Aorta (tissue), 5 donors: ENCODE measurements at regions not wholly inside any gene's neighbourhood (a gene's known extent, or its start where the extent isn't known, plus 50 kb on each side); places are given as distances from the start of the nearest gene placed in this dataset.

Experiments used
- ATAC-seq: fragments of 200-7000 bp; cut with Tn5 transposase; one replicate; pipeline ENCODE4 v1.9.1; 2022; ENCODE audit warnings: moderate library complexity; ENCODE audit not compliant: low FRiP score
- DNase-seq, 2 donors: peaks; one replicate each; pipeline ENCODE4 v3.0.0-alpha.2; 2020
- H3K27ac ChIP-seq, 2 donors: one replicate each; pipeline ENCODE4 v1.5.1; 2013; ENCODE audit warnings: low read length in 2 of 2, mild to moderate bottlenecking in 2 of 2, moderate library complexity in 2 of 2, control low read depth in 1 of 2, inconsistent platforms in 1 of 2, low read depth in 1 of 2
- H3K27me3 ChIP-seq, 2 donors: one replicate each; pipeline ENCODE4 v1.6.1; 2013; ENCODE audit warnings: control low read depth in 1 of 2, low read length in 1 of 2, mild to moderate bottlenecking in 1 of 2, moderate library complexity in 1 of 2; ENCODE audit not compliant: insufficient read depth in 2 of 2, control insufficient read depth in 1 of 2
- H3K36me3 ChIP-seq, 2 donors: one replicate each; pipeline ENCODE4 v1.6.1; 2013; ENCODE audit warnings: control low read depth in 1 of 2, low read length in 1 of 2, mild to moderate bottlenecking in 1 of 2; ENCODE audit not compliant: insufficient read depth in 2 of 2, control insufficient read depth in 1 of 2
- H3K4me1 ChIP-seq, 2 donors: one replicate each; pipeline ENCODE4 v1.6.1; 2013; ENCODE audit warnings: low read length in 2 of 2, control low read depth in 1 of 2, mild to moderate bottlenecking in 1 of 2, moderate library complexity in 1 of 2; ENCODE audit not compliant: insufficient read depth in 2 of 2, control insufficient read depth in 1 of 2
- H3K4me3 ChIP-seq, 2 donors: one replicate each; pipeline ENCODE4 v1.5.1; 2013; ENCODE audit warnings: low read length in 2 of 2, control low read depth in 1 of 2, mild to moderate bottlenecking in 1 of 2
- H3K9me3 ChIP-seq: one replicate; pipeline ENCODE4 v1.6.1; 2013; ENCODE audit warnings: mild to moderate bottlenecking, low read length; ENCODE audit not compliant: control insufficient read depth
- WGBS, 2 donors: extraction: QIAGEN DNeasy Blood & Tissue Kit; methylation state at CpG; one replicate each; pipeline ENCODE4 v1.1.7; 2013; 5-methylcytosine and 5-hydroxymethylcytosine counted together
- intact Hi-C, 2 donors: fragments of 100-400 bp; cut with DNase I; formaldehyde crosslinking; loops; one replicate each; pipeline versions ENCODE4 v1.14.2 to v1.15.0; 2022
- donor health status: healthy with polysubstance abuse.
- donor health status: Bipolar disorder and iron deficiency.
- donor health status: DM: no; HTN: no; CAD: no.
- donor health status: DM: no; HTN: no; CAD: no.
- donor health status: DM: yes; HTN: yes; CAD: no.

DNA sequence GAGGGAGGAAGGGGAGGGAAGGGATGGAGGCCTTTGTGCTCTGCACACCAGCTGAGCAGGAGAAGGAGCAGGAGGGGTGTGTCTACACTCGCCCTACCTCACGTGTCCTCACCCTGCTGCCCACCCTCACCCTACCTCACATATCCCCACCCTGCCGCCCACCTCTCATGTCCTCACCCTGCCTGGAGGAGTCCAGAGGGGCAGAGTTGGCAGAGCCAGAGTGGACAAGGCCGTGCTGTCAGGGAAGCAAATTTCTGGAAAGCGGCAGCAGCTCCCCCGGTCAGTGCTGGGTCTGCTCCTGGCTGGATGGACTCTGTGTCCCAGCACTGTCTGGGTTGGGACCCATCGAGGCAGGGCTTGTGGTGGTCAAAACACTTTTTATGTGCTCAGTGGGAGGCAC is 799.6 kb downstream of the BRD1 start:
- intact Hi-C loops, result loop anchor here in 1 of 2 donors (5.0 kb wide), 1 partner anchor 86 kb away; no protein-coding TSS in a partner anchor
- DNase-seq (peak in 1 of 2 donors; percentile 31), ATAC-seq (no peak)
- H3K4me1 ChIP-seq, result no peaks in the 10 kb centered on the region
- no peak overlapping the region for H3K4me3 ChIP-seq
- H3K36me3 ChIP-seq, result no peaks in the 10 kb centered on the region
- no peaks in the 10 kb centered on the region for H3K27me3 ChIP-seq
- 83 to 93% methylated on average over 7 of the region's 7 CpGs for WGBS, 2 donors
- no peak overlapping the region for H3K27ac ChIP-seq
- no peaks in the 10 kb centered on the region for H3K9me3 ChIP-seq

DNA sequence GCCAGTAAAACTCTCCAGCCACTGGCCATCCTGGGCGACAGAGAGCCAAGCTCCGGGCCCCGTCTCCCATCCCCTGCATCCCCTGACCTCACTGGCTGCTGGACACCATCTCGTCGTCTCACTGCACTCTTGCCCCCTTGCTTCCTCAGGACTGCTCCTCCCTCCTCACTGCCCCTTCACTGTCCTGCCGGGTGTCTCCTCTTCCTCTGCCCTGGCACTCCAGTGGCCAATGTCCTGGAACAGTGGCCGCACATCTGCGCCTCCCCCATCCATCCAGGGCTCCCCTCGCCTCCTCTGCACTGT is 800.4 kb downstream of the BRD1 start:
- 84 to 85% methylated on average over 9 of the region's 9 CpGs for WGBS, 2 donors
- Histone ChIP-seq H3K27me3 (no peaks in the 10 kb centered on the region), H3K36me3 (no peaks in the 10 kb centered on the region), H3K27ac (no peak overlapping the region), H3K4me1 (no peaks in the 10 kb centered on the region), H3K9me3 (no peaks in the 10 kb centered on the region), H3K4me3 (no peak overlapping the region)
- DNase-seq (peak; percentile 15 to 59), ATAC-seq (no peak)
- intact Hi-C loops, result loop anchor here in 1 of 2 donors (5.0 kb wide), 1 partner anchor 85 kb away; no protein-coding TSS in a partner anchor

DNA sequence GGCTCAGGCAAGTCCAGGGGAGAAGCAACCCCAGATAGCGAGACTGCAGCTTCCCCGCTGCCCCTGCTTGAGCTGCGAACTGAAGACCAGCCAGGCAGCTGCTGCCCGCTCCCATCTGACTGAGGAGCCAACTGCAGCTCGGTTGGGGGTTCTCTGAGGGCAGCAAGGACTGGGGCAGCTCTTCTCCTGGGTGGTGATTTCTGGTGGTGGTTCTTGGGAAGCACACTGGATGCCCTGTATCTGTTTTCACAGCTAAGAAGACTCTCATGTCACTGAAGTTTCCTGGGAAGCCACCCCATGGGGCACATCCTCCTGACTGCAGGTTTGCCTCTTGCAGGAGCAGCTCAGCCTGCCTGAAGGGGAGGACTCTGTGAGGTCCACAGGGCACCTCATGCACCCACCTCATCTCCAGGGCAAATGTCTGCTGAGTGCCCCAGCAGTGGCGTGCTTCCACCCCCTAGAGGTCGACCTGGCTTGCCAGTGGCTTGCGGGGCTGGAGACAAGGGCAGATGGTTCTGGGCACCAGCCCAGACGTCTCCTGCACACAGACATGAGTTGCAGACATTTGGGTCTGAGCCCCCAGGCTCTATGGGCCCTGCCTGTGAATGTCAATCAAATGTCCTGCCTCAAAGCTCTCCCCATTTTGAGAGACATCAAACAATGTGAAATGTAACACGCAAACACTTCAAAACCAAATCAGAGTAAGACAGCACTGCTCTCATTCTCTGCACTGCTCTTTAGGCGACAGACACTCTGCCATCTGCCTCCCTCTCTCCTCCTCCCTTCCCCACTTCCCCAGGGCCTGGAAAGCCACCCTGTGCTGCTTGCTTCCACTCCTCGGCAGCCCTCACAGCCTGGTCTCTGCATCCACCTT is 800.9 kb downstream of the BRD1 start:
- intact Hi-C loops, result loop anchor here in 1 of 2 donors (5.0 kb wide), 1 partner anchor 84 kb away; no protein-coding TSS in a partner anchor
- DNase-seq, result peak; percentile 31 to 60
- Histone ChIP-seq H3K27me3 (no peaks in the 10 kb centered on the region), H3K9me3 (no peaks in the 10 kb centered on the region), H3K36me3 (no peaks in the 10 kb centered on the region), H3K27ac (no peak overlapping the region), H3K4me1 (no peaks in the 10 kb centered on the region), H3K4me3 (no peak overlapping the region)
- no peak for ATAC-seq
- WGBS, 2 donors, result 65 to 66% methylated on average over 12 of the region's 12 CpGs

GRCh38 chr22:49025791-49026493 is 801.7 kb downstream of the BRD1 start:
- H3K36me3 ChIP-seq, result no peaks in the 10 kb centered on the region
- no peaks in the 10 kb centered on the region for H3K27me3 ChIP-seq
- WGBS, 2 donors, result 93 to 94% methylated on average over 17 of the region's 17 CpGs
- H3K27ac ChIP-seq, result no peak overlapping the region
- intact Hi-C loops, result loop anchor here in 1 of 2 donors (5.0 kb wide), 1 partner anchor 84 kb away; no protein-coding TSS in a partner anchor
- ATAC-seq, result no peak
- H3K4me1 ChIP-seq, result no peaks in the 10 kb centered on the region
- no peaks in the 10 kb centered on the region for H3K9me3 ChIP-seq
- H3K4me3 ChIP-seq, result no peak overlapping the region
- peak; percentile 32 to 57 for DNase-seq

- H3K36me3 ChIP-seq, result no peaks in the 10 kb centered on the region
- no peaks in the 10 kb centered on the region for H3K27me3 ChIP-seq
- no peak overlapping the region for H3K4me3 ChIP-seq
- DNase-seq, result peak; percentile 47 to 73
- H3K4me1 ChIP-seq, result no peaks in the 10 kb centered on the region
- intact Hi-C loops, result loop anchor here in 1 of 2 donors (5.0 kb wide), 1 partner anchor 83 kb away; no protein-coding TSS in a partner anchor
- ATAC-seq, result no peak
- 74 to 75% methylated on average over 16 to 17 of the region's 17 CpGs for WGBS, 2 donors
- no peak overlapping the region for H3K27ac ChIP-seq
- H3K9me3 ChIP-seq, result no peaks in the 10 kb centered on the region
Observed at GRCh38 chr22:49024775-49025440, 802.8 kb downstream of the BRD1 start.

DNA sequence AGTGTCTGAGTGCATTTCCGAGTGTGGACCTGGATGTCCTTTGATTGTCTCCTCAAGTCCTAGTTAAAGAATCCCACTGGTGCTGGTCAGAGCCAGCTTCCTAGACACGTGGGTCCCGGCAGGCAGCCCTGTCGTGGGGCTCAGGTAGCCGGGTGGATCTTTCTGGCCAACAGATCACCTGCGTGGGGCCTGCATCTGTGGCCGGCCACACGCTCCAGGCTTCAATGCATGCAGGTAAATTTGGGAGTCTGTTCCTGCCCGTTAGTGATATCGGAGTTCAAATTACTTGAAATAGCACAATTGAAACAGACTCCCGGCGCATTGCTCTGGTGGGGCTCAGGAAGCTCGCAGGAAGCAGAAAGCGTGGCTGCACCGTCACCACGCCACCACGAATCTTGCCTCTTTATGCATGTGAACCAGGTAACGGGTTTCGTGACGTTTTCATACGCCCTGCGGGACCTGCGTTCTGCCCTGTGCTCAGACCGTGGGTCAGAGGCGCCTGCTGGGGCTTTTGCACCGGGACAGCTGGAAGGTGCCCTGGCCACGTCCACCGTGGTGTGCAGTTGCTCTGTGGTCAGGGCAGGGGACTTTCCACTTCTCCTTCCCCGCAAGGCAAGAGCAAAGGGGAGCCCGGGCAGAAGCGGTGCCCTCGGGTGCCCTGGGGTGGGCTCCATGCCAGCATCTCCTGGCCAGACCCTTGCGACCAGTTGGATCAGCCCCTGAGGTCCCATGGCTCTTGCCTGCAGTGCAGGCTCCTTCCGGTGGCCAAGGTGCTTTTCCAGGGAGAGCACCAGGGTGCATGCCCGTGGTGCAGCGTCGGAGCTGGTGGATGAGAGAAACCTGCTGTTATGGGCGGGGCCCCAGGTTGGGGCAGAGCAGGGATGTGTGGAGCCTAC is 803.5 kb downstream of the BRD1 start:
- Histone ChIP-seq H3K4me1 (no peaks in the 10 kb centered on the region), H3K9me3 (no peaks in the 10 kb centered on the region), H3K27ac (no peak overlapping the region), H3K27me3 (no peaks in the 10 kb centered on the region), H3K4me3 (no peak overlapping the region), H3K36me3 (no peaks in the 10 kb centered on the region)
- intact Hi-C loops, result no loop called here
- peak; percentile 44 to 57 for DNase-seq
- ATAC-seq, result no peak
- 82 to 85% methylated on average over 38 of the region's 38 CpGs for WGBS, 2 donors

DNA sequence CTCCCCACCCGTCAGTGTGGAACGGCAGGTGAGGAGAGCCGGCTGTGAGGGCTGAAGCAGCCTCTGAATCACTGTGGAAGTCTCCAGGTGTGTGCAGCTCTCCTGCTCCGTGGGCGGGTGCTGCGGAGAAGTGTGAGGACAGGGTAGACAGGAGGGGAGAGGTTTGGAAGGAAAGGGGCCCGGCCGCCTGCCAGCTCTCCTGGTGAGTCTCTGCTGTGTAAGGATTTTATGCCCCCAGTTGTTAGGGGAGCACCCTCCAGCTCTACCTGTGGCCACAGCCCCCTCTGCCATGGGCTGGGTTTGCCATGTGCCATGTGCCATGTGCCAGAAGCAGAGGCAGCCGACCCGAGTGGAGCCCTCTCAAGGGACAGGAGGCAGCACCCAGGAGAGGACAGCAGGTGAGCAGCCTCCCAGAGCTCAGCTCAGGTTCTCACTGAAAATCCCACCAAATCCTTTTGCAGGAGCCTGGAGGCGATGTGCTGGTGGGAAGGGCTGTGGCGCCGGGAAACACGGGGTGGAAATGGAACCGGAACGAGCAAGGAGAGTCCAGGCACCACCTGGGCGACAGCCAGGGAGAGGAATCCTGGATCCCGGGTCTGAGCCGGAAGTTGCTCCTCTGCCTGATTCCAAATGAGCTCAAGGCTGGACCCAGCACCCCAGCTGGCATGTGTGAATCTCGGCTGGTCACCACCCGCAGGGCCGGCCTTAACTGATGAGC is 804.4 kb downstream of the BRD1 start:
- peak; percentile 35 to 60 for DNase-seq
- H3K4me1 ChIP-seq, result no peaks in the 10 kb centered on the region
- H3K27me3 ChIP-seq, result no peaks in the 10 kb centered on the region
- H3K4me3 ChIP-seq, result no peak overlapping the region
- WGBS, 2 donors, result 92 to 95% methylated on average over 22 of the region's 22 CpGs
- H3K36me3 ChIP-seq, result no peaks in the 10 kb centered on the region
- H3K9me3 ChIP-seq, result no peaks in the 10 kb centered on the region
- intact Hi-C loops, result no loop called here
- ATAC-seq, result no peak
- H3K27ac ChIP-seq, result no peak overlapping the region
